ENCODE measurements at regions not wholly inside any gene's neighbourhood (a gene's known extent, or its start where the extent isn't known, plus 50 kb on each side); places are given as distances from the start of the nearest gene placed in this dataset.
A peak's percentile ranks its signal among the peaks of the same experiment; 100 is the strongest.

- Mint-ChIP-seq H3K27ac (no peak overlapping the region), H3K4me3 (no peak overlapping the region), H3K27me3 (peaks cover 9 to 37% (median 18%) of the 10 kb centered on the region in 5 donors), H3K36me3 (no peaks in the 10 kb centered on the region), H3K9me3 (no peaks in the 10 kb centered on the region), H3K4me1 (peaks cover 15 to 37% (median 32%) of the 10 kb centered on the region in 4 donors)
- no peak for ATAC-seq
- POLR2A ChIA-PET: interaction anchor here (0.5 kb wide), 1 partner anchor 15 kb away, joined by 3 read pairs; no protein-coding TSS in a partner anchor
- no peak for DNase-seq
Measured at GRCh38 chr1:8142955-8143629, 117.0 kb upstream of the ERRFI1 start.

GRCh38 chr1:8139941-8140340, 113.8 kb upstream of the ERRFI1 start:
- POLR2A ChIA-PET: no interaction called here
- peaks cover 3 to 15% (median 10%) of the 10 kb centered on the region in 4 donors for H3K4me1 Mint-ChIP-seq
- no peak for ATAC-seq
- no peak for DNase-seq
- no peaks in the 10 kb centered on the region for H3K9me3 Mint-ChIP-seq
- no peak overlapping the region for H3K27ac Mint-ChIP-seq
- H3K36me3 Mint-ChIP-seq: no peaks in the 10 kb centered on the region
- H3K4me3 Mint-ChIP-seq: no peak overlapping the region
- peaks cover 8 to 43% (median 20%) of the 10 kb centered on the region in 5 donors for H3K27me3 Mint-ChIP-seq

GRCh38 chr1:8139383-8139782, 113.3 kb upstream of the ERRFI1 start:
- Mint-ChIP-seq H3K9me3 (no peaks in the 10 kb centered on the region), H3K36me3 (no peaks in the 10 kb centered on the region), H3K27me3 (peaks cover 10 to 43% (median 22%) of the 10 kb centered on the region in 5 donors), H3K4me1 (peaks cover 3 to 10% (median 5%) of the 10 kb centered on the region in 4 donors), H3K27ac (no peak overlapping the region), H3K4me3 (no peak overlapping the region)
- DNase-seq (no peak), ATAC-seq (no peak)
- POLR2A ChIA-PET: no interaction called here

GRCh38 chr1:8138673-8139072, 112.6 kb upstream of the ERRFI1 start:
- peak overlapping the region in 1 of 10 donors; percentile 32 for H3K27ac Mint-ChIP-seq
- H3K9me3 Mint-ChIP-seq: no peaks in the 10 kb centered on the region
- H3K4me1 Mint-ChIP-seq: peaks cover 0 to 5% (median under 1%) of the 10 kb centered on the region in 4 donors
- no peak overlapping the region for H3K4me3 Mint-ChIP-seq
- no peak for DNase-seq
- no peaks in the 10 kb centered on the region for H3K36me3 Mint-ChIP-seq
- H3K27me3 Mint-ChIP-seq: peaks cover 9 to 40% (median 21%) of the 10 kb centered on the region in 5 donors
- POLR2A ChIA-PET: no interaction called here
- no peak for ATAC-seq

GRCh38 chr1:8137481-8138244, 111.6 kb upstream of the ERRFI1 start:
- ATAC-seq (no peak), DNase-seq (no peak)
- Mint-ChIP-seq H3K27me3 (peaks cover 10 to 40% (median 22%) of the 10 kb centered on the region in 5 donors), H3K36me3 (no peaks in the 10 kb centered on the region), H3K9me3 (no peaks in the 10 kb centered on the region), H3K27ac (peak overlapping the region in 1 of 10 donors; percentile 29), H3K4me3 (no peak overlapping the region), H3K4me1 (no peaks in the 10 kb centered on the region)
- POLR2A ChIA-PET: interaction anchor here (0.7 kb wide), 1 partner anchor 15 kb away, joined by 3 read pairs; no protein-coding TSS in a partner anchor

GRCh38 chr1:8136766-8137165, 110.7 kb upstream of the ERRFI1 start:
- Mint-ChIP-seq H3K36me3 (no peaks in the 10 kb centered on the region), H3K9me3 (no peaks in the 10 kb centered on the region), H3K27me3 (peaks cover 10 to 40% (median 23%) of the 10 kb centered on the region in 5 donors), H3K27ac (no peak overlapping the region), H3K4me1 (no peaks in the 10 kb centered on the region), H3K4me3 (no peak overlapping the region)
- no peak for DNase-seq
- no peak for ATAC-seq
- POLR2A ChIA-PET: interaction anchor here (1.0 kb wide), 1 partner anchor 28 kb away, joined by 3 read pairs; no protein-coding TSS in a partner anchor

- H3K27ac Mint-ChIP-seq: no peak overlapping the region
- peaks cover 0 to 1% (median 0%) of the 10 kb centered on the region in 4 donors for H3K4me1 Mint-ChIP-seq
- no peak for DNase-seq
- H3K4me3 Mint-ChIP-seq: no peak overlapping the region
- H3K36me3 Mint-ChIP-seq: no peaks in the 10 kb centered on the region
- POLR2A ChIA-PET: no interaction called here
- H3K9me3 Mint-ChIP-seq: no peaks in the 10 kb centered on the region
- no peak for ATAC-seq
- peaks cover 10 to 40% (median 19%) of the 10 kb centered on the region in 5 donors for H3K27me3 Mint-ChIP-seq
Measured at GRCh38 chr1:8135250-8135649, 109.1 kb upstream of the ERRFI1 start.

- DNase-seq (no peak), ATAC-seq (no peak)
- peaks cover 0 to 1% (median 0%) of the 10 kb centered on the region in 4 donors for H3K4me1 Mint-ChIP-seq
- H3K27me3 Mint-ChIP-seq: peaks cover 10 to 40% (median 19%) of the 10 kb centered on the region in 5 donors
- POLR2A ChIA-PET: no interaction called here
- no peak overlapping the region for H3K4me3 Mint-ChIP-seq
- H3K9me3 Mint-ChIP-seq: no peaks in the 10 kb centered on the region
- no peak overlapping the region for H3K27ac Mint-ChIP-seq
- H3K36me3 Mint-ChIP-seq: no peaks in the 10 kb centered on the region
Measured at GRCh38 chr1:8134546-8135235, 108.6 kb upstream of the ERRFI1 start.

GRCh38 chr1:8133657-8134430, 107.7 kb upstream of the ERRFI1 start:
- no peak overlapping the region for H3K4me3 Mint-ChIP-seq
- H3K36me3 Mint-ChIP-seq: no peaks in the 10 kb centered on the region
- H3K4me1 Mint-ChIP-seq: peaks cover 0 to 1% (median 0%) of the 10 kb centered on the region in 4 donors
- POLR2A ChIA-PET: no interaction called here
- no peak for DNase-seq
- no peak for ATAC-seq
- H3K27me3 Mint-ChIP-seq: peaks cover 10 to 40% (median 19%) of the 10 kb centered on the region in 5 donors
- H3K9me3 Mint-ChIP-seq: no peaks in the 10 kb centered on the region
- H3K27ac Mint-ChIP-seq: no peak overlapping the region

- peaks cover 10 to 40% (median 15%) of the 10 kb centered on the region in 5 donors for H3K27me3 Mint-ChIP-seq
- POLR2A ChIA-PET: interaction anchor here (1.9 kb wide), 1 partner anchor 13 kb away, joined by 5 read pairs; no protein-coding TSS in a partner anchor
- no peaks in the 10 kb centered on the region for H3K9me3 Mint-ChIP-seq
- no peaks in the 10 kb centered on the region for H3K36me3 Mint-ChIP-seq
- no peak for ATAC-seq
- no peak overlapping the region for H3K4me3 Mint-ChIP-seq
- H3K27ac Mint-ChIP-seq: no peak overlapping the region
- H3K4me1 Mint-ChIP-seq: peaks cover 0 to 1% (median 0%) of the 10 kb centered on the region in 4 donors
- DNase-seq: no peak
Measured at GRCh38 chr1:8133190-8133589, 107.1 kb upstream of the ERRFI1 start.

- H3K4me3 Mint-ChIP-seq: no peak overlapping the region
- H3K27me3 Mint-ChIP-seq: peaks cover 3 to 39% (median 8%) of the 10 kb centered on the region in 5 donors
- peak overlapping the region in 2 of 10 donors; percentile 15 to 40 for H3K27ac Mint-ChIP-seq
- H3K4me1 Mint-ChIP-seq: peaks cover 0 to 10% (median 2%) of the 10 kb centered on the region in 4 donors
- no peak for ATAC-seq
- peaks cover 0 to 8% (median 0%) of the 10 kb centered on the region in 9 donors for H3K9me3 Mint-ChIP-seq
- POLR2A ChIA-PET: no interaction called here
- no peak for DNase-seq
- peaks cover 0 to 11% (median 0%) of the 10 kb centered on the region in 3 donors for H3K36me3 Mint-ChIP-seq
Measured at GRCh38 chr1:8127171-8127641, 101.1 kb upstream of the ERRFI1 start.
